ENCODE measurements at regions not wholly inside any gene's neighbourhood (a gene's known extent, or its start where the extent isn't known, plus 50 kb on each side); places are given as distances from the start of the nearest gene placed in this dataset.

DNA sequence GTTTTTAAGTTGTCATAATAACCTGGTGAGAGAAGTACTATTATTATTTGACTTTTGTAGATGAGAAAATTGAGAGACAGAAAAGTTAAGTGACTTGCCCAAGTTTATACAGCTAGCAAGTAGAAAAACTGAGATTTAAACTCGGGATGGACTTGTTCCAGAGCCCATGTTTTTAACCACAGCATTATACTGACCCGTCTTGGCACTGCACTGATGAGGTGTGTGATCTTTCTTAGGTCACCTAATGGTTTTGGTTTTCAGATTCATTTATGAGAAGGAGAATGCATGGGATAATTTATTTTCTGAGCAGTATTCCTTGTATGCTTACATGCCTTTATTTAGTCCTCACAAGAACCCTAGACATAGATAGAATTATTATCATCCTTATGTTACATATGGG lies 201.8 kb upstream of the CDKN2B start:
- no peak for TF ChIP-seq POLR2AphosphoS5 (IDR thresholded peaks at IDR 0.05; ENCODE audit: low read depth, low read length)
- TF ChIP-seq, protein P1, sequence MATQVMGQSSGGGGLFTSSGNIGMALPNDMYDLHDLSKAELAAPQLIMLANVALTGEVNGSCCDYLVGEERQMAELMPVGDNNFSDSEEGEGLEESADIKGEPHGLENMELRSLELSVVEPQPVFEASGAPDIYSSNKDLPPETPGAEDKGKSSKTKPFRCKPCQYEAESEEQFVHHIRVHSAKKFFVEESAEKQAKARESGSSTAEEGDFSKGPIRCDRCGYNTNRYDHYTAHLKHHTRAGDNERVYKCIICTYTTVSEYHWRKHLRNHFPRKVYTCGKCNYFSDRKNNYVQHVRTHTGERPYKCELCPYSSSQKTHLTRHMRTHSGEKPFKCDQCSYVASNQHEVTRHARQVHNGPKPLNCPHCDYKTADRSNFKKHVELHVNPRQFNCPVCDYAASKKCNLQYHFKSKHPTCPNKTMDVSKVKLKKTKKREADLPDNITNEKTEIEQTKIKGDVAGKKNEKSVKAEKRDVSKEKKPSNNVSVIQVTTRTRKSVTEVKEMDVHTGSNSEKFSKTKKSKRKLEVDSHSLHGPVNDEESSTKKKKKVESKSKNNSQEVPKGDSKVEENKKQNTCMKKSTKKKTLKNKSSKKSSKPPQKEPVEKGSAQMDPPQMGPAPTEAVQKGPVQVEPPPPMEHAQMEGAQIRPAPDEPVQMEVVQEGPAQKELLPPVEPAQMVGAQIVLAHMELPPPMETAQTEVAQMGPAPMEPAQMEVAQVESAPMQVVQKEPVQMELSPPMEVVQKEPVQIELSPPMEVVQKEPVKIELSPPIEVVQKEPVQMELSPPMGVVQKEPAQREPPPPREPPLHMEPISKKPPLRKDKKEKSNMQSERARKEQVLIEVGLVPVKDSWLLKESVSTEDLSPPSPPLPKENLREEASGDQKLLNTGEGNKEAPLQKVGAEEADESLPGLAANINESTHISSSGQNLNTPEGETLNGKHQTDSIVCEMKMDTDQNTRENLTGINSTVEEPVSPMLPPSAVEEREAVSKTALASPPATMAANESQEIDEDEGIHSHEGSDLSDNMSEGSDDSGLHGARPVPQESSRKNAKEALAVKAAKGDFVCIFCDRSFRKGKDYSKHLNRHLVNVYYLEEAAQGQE (IDR thresholded peaks at IDR 0.05; ENCODE audit: insufficient read depth in 1 of 2, low read depth in 2 of 2, low read length in 2 of 2), result no peak
- TF ChIP-seq SIN3A (IDR thresholded peaks at IDR 0.05; ENCODE audit: borderline replicate concordance, insufficient read depth, low read length), result no peak
- TF ChIP-seq TAF1 (IDR thresholded peaks at IDR 0.05; ENCODE audit: borderline replicate concordance, insufficient read depth, low read length), result no peak

All from PFSK-1 (cell line).